ENCODE measurements at regions not wholly inside any gene's neighbourhood (a gene's known extent, or its start where the extent isn't known, plus 50 kb on each side); places are given as distances from the start of the nearest gene placed in this dataset.

DNA sequence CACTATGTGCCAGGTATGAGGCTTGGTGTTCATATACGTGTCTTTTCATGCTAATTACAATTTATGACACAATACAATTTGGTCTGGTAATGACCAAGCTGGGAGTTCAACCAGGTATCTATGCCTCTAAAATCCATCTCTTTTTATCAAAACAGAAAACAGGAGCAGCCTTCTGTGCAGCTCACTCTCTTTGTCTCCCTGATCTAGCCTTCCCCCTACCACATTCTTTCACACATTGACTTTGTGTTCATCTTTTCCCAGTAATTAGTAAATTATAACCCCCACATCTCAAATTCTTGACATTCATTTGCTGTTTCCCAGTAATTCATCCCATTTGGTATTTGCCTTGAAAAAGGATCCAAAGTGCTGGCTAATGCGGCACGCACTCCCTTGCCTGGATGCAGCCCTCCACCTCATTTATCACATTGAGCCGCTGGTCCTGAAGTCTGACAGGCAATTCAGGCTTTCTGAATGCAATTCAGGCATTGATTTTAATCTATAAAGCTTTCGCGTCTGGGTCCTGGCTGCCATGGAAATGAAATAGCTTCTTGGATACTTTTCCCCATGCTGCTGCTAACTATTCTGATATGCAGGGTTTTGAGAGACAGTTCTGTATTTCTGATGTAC lies 112.5 kb upstream of the ANKRD1 start:
- TF ChIP-seq, protein P1, sequence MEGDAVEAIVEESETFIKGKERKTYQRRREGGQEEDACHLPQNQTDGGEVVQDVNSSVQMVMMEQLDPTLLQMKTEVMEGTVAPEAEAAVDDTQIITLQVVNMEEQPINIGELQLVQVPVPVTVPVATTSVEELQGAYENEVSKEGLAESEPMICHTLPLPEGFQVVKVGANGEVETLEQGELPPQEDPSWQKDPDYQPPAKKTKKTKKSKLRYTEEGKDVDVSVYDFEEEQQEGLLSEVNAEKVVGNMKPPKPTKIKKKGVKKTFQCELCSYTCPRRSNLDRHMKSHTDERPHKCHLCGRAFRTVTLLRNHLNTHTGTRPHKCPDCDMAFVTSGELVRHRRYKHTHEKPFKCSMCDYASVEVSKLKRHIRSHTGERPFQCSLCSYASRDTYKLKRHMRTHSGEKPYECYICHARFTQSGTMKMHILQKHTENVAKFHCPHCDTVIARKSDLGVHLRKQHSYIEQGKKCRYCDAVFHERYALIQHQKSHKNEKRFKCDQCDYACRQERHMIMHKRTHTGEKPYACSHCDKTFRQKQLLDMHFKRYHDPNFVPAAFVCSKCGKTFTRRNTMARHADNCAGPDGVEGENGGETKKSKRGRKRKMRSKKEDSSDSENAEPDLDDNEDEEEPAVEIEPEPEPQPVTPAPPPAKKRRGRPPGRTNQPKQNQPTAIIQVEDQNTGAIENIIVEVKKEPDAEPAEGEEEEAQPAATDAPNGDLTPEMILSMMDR (conservative IDR thresholded peaks at IDR 0.05; ENCODE audit: low read depth, low read length): no peak
- TF ChIP-seq EZH2 (IDR thresholded peaks at IDR 0.05; ENCODE audit: low read length, unreplicated experiment): no peak

Measured in PC-3 (cell line).